GM19463 (cell line): ENCODE measurements at regions not wholly inside any gene's neighbourhood (a gene's known extent, or its start where the extent isn't known, plus 50 kb on each side); places are given as distances from the start of the nearest gene placed in this dataset.
"Not testable (repeated sequence)": the region's sequence is repeated elsewhere in the genome, so short reads cannot be mapped to it uniquely, and the experiment has no call there.

Source experiments
- ATAC-seq: cut with Tn5 transposase; IDR thresholded peaks from one replicate; pipeline ENCODE4 v1.9.1; 2021; ENCODE audit warnings: mild to moderate bottlenecking, moderate library complexity; ENCODE audit not compliant: unreplicated experiment

- ATAC-seq, result no peak
Observed at GRCh38 chr2:22970284-22970975, 414.5 kb upstream of the KLHL29 start.

- no peak for ATAC-seq
Observed at GRCh38 chr2:22970991-22971390, 414.0 kb upstream of the KLHL29 start.

- ATAC-seq, result no peak
Observed at GRCh38 chr2:22981785-22982184, 403.2 kb upstream of the KLHL29 start.

- not testable (repeated sequence) for ATAC-seq
Observed at GRCh38 chr2:22984152-22984551, 400.8 kb upstream of the KLHL29 start.

- ATAC-seq, result no peak
Observed at GRCh38 chr2:22990246-22990645, 394.7 kb upstream of the KLHL29 start.

- no peak for ATAC-seq
Observed at GRCh38 chr2:22991844-22992243, 393.1 kb upstream of the KLHL29 start.

GRCh38 chr2:22992441-22992840 lies 392.5 kb upstream of the KLHL29 start:
- ATAC-seq, result no peak

- ATAC-seq, result no peak
Observed at GRCh38 chr2:22993250-22993649, 391.7 kb upstream of the KLHL29 start.

GRCh38 chr2:22995576-22995975 lies 389.4 kb upstream of the KLHL29 start:
- no peak for ATAC-seq

GRCh38 chr2:22996911-22997310 lies 388.1 kb upstream of the KLHL29 start:
- ATAC-seq, result no peak

- ATAC-seq, result no peak
Observed at GRCh38 chr2:22998359-22998758, 386.6 kb upstream of the KLHL29 start.

- no peak for ATAC-seq
Observed at GRCh38 chr2:22999951-23000350, 385.0 kb upstream of the KLHL29 start.

- no peak for ATAC-seq
Observed at GRCh38 chr2:23002234-23002633, 382.7 kb upstream of the KLHL29 start.

- ATAC-seq, result no peak
Observed at GRCh38 chr2:23005469-23005868, 379.5 kb upstream of the KLHL29 start.

GRCh38 chr2:23007631-23008235 lies 377.2 kb upstream of the KLHL29 start:
- ATAC-seq, result no peak

- no peak for ATAC-seq
Observed at GRCh38 chr2:23008440-23008839, 376.5 kb upstream of the KLHL29 start.

GRCh38 chr2:23008951-23009350 lies 376.0 kb upstream of the KLHL29 start:
- ATAC-seq, result no peak

- no peak for ATAC-seq
Observed at GRCh38 chr2:23009545-23010149, 375.3 kb upstream of the KLHL29 start.

GRCh38 chr2:23012499-23012898 lies 372.5 kb upstream of the KLHL29 start:
- no peak for ATAC-seq

- ATAC-seq, result no peak
Observed at GRCh38 chr2:23015651-23016200, 369.3 kb upstream of the KLHL29 start.

- no peak for ATAC-seq
Observed at GRCh38 chr2:23019476-23019875, 365.5 kb upstream of the KLHL29 start.

- no peak for ATAC-seq
Observed at GRCh38 chr2:23020659-23021058, 364.3 kb upstream of the KLHL29 start.
